ENCODE measurements at regions not wholly inside any gene's neighbourhood (a gene's known extent, or its start where the extent isn't known, plus 50 kb on each side); places are given as distances from the start of the nearest gene placed in this dataset.

DNA sequence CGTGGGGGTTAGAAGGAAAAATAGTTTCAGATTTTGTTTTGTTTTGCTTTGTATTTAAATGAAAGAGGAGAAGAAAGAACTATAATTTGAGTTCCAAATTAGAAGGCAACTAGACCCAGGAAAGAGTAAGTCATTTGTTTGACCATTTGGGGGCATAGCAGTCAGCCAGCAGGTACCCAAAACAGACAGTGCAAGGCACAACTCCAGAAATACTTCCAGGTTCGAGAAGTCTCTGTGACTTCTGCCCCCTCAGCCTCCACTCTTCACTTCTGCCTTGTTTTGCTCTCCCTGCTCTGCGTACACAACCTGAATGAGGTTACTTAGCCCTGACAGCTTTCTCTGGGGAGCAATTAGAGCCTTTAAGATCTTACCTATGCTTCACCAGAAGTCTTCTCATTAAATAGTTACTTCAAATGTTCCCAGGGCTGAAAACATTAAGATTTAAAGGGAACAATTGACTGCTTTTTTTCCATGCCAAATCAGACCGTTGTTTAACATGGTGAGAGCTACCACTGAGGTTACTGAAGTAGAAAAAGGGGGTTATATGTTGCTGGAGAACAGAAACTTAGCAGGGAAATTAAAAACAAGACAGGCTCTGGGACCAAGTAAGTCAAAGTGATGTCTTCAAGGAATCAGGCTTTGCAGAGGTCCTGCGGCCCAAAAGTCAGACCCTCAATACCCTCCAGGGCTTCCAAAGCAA, 216.9 kb downstream of the BCL11A start:
- Histone ChIP-seq H3K4me1 (ENCODE audit: insufficient read depth) (no peaks in the 10 kb centered on the region), H3K9me3 (ENCODE audit: low read depth) (no peaks in the 10 kb centered on the region), H3K9me2 (ENCODE audit: insufficient read depth) (no peaks in the 10 kb centered on the region), H3F3A (ENCODE audit: insufficient read depth) (no peaks in the 10 kb centered on the region), H2AFZ (no peak overlapping the region), H3K4me3 (no peak overlapping the region), H4K20me1 (ENCODE audit: insufficient read depth) (no peaks in the 10 kb centered on the region), H3K27me3 (replicated peaks; ENCODE audit: insufficient read depth) (no peaks in the 10 kb centered on the region), H3K9ac (no peak overlapping the region), H3K4me2 (ENCODE audit: unreplicated experiment) (no peak overlapping the region), H3K27ac (no peak overlapping the region), H3K36me3 (ENCODE audit: low read depth) (no peaks in the 10 kb centered on the region), H3K79me2 (ENCODE audit: insufficient read depth) (no peaks in the 10 kb centered on the region)
- DNase-seq = no peak
- WGBS, 2 experiments (ENCODE audit: low coverage in 1 of 2, low lambda C conversion rate in 2 of 2, missing lambda C conversion rate in 2 of 2) = 58% methylated on average over 5 of the region's 5 CpGs
- no peak for TF ChIP-seq EZH2 (IDR thresholded peaks at IDR 0.05; ENCODE audit: insufficient read depth, poor library complexity, severe bottlenecking)
- no peak for TF ChIP-seq EZH2phosphoT487 (IDR thresholded peaks at IDR 0.05; ENCODE audit: insufficient read depth, low read depth)
- in situ Hi-C loops (cut with MboI) = no loop called here

DNA sequence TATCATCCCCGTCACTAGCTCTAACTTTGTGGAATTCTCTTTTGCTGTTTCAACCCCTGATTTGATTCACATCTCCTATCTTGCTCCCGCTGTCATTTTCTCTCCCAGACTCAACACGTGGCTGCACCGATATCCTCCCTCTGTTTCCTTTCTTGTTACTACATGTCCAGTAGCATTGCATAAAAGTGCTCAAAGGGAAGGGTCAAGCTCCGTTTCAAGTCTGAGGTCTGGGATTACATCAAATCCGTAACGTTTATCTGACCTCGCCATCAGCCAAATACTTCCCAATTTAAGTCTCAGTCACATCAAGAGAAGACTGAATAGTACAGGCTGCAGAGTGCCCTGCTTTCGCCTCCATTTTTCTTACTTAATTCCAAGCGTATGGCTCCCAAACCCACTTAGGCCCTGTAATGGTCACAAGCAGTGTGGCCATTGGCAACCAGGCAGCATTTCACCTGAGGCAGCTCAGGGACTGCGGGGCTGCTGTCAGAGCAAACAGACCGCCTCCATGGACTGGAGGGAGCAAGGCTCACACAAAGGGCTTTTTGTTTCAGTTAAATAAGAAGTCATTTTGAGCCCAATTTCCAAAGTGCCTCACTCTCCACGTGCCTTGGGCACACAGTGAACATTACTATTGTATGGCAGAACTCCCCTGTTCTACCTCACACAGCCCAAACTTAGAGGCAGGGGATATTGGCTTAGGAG, 217.8 kb downstream of the BCL11A start:
- H3K79me2 ChIP-seq (ENCODE audit: insufficient read depth) = no peaks in the 10 kb centered on the region
- in situ Hi-C loops (cut with MboI) = no loop called here
- no peaks in the 10 kb centered on the region for H3K9me3 ChIP-seq (ENCODE audit: low read depth)
- no peak overlapping the region for H3K27ac ChIP-seq
- no peak overlapping the region for H3K4me3 ChIP-seq
- no peak for DNase-seq
- no peaks in the 10 kb centered on the region for H3K36me3 ChIP-seq (ENCODE audit: low read depth)
- H2AFZ ChIP-seq = no peak overlapping the region
- H3F3A ChIP-seq (ENCODE audit: insufficient read depth) = no peaks in the 10 kb centered on the region
- no peaks in the 10 kb centered on the region for H3K9me2 ChIP-seq (ENCODE audit: insufficient read depth)
- no peak for TF ChIP-seq EZH2 (IDR thresholded peaks at IDR 0.05; ENCODE audit: insufficient read depth, poor library complexity, severe bottlenecking)
- TF ChIP-seq EZH2phosphoT487 (IDR thresholded peaks at IDR 0.05; ENCODE audit: insufficient read depth, low read depth) = no peak
- 65 to 69% methylated on average over 13 of the region's 13 CpGs for WGBS, 2 experiments (ENCODE audit: low coverage in 1 of 2, low lambda C conversion rate in 2 of 2, missing lambda C conversion rate in 2 of 2)
- H3K9ac ChIP-seq = no peak overlapping the region
- no peaks in the 10 kb centered on the region for H3K27me3 ChIP-seq (replicated peaks; ENCODE audit: insufficient read depth)
- H3K4me2 ChIP-seq (ENCODE audit: unreplicated experiment) = no peak overlapping the region
- H3K4me1 ChIP-seq (ENCODE audit: insufficient read depth) = no peaks in the 10 kb centered on the region
- no peaks in the 10 kb centered on the region for H4K20me1 ChIP-seq (ENCODE audit: insufficient read depth)

DNA sequence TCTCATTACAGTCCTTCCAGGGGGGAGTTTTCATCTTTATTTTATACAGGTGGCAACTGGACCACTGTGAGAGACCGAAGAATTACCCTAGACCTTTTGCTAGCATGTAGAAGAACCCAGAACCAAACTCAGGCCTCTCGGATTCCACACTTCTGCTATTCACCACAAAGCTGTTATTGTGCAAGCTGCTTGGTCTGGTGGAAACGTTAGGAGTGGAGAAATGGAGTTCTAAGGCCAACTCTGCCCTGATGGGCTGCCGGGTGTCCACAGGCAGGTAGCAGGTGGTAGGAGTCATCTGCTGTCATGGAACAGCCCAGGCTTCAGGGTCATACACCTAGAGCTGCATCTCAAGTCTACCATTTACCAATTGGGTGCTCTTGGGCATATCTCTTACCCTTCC, 218.8 kb downstream of the BCL11A start:
- Histone ChIP-seq H4K20me1 (ENCODE audit: insufficient read depth) (no peaks in the 10 kb centered on the region), H3K9ac (no peak overlapping the region)
- WGBS, 2 experiments (ENCODE audit: low coverage in 1 of 2, low lambda C conversion rate in 2 of 2, missing lambda C conversion rate in 2 of 2) = 64 to 76% methylated on average over 4 of the region's 4 CpGs

DNA sequence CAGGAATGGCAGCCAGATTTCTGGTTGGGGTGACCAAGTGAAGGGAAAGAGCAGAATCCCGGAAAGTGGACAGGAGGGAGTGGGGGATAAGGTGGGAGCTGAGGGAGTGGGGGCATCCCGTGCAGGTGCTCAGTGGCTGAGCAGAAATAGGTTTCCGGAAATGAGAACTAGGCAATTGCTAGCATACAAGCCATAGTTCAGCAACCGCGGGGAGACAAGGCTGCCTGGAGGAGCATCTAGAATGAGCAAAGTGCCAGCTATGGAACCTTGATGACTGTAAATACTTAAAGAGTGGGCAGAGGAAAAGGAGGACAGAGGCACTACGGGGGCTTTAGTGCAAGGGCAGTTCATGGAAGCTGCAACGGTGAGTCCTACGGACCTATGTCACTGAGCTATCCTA, 220.2 kb downstream of the BCL11A start:
- 78 to 80% methylated on average over 7 to 8 of the region's 8 CpGs for WGBS, 2 experiments (ENCODE audit: low coverage in 1 of 2, low lambda C conversion rate in 2 of 2, missing lambda C conversion rate in 2 of 2)
- Histone ChIP-seq H3K27me3 (replicated peaks; ENCODE audit: insufficient read depth) (peaks cover 11% of the 10 kb centered on the region; the same call in 1 of the 2 replicates), H3K79me2 (ENCODE audit: insufficient read depth) (no peaks in the 10 kb centered on the region), H3K4me1 (ENCODE audit: insufficient read depth) (no peaks in the 10 kb centered on the region), H4K20me1 (ENCODE audit: insufficient read depth) (no peaks in the 10 kb centered on the region), H3K27ac (no peak overlapping the region), H3K36me3 (ENCODE audit: low read depth) (no peaks in the 10 kb centered on the region), H3K9me3 (ENCODE audit: low read depth) (no peaks in the 10 kb centered on the region), H3F3A (ENCODE audit: insufficient read depth) (no peaks in the 10 kb centered on the region), H3K4me3 (no peak overlapping the region), H3K9ac (no peak overlapping the region), H2AFZ (no peak overlapping the region), H3K4me2 (ENCODE audit: unreplicated experiment) (no peak overlapping the region), H3K9me2 (ENCODE audit: insufficient read depth) (no peaks in the 10 kb centered on the region; the same call in 1 of the 2 replicates)
- TF ChIP-seq EZH2phosphoT487 (IDR thresholded peaks at IDR 0.05; ENCODE audit: insufficient read depth, low read depth) (no peak), EZH2 (IDR thresholded peaks at IDR 0.05; ENCODE audit: insufficient read depth, poor library complexity, severe bottlenecking) (no peak)
- in situ Hi-C loops (cut with MboI) = no loop called here
- no peak for DNase-seq

More for the DNA sequence above, 218.8 kb downstream of the BCL11A start:
- Histone ChIP-seq H3K27ac (no peak overlapping the region), H3K36me3 (ENCODE audit: low read depth) (no peaks in the 10 kb centered on the region), H2AFZ (no peak overlapping the region), H3K9me2 (ENCODE audit: insufficient read depth) (no peaks in the 10 kb centered on the region), H3F3A (ENCODE audit: insufficient read depth) (no peaks in the 10 kb centered on the region), H3K27me3 (replicated peaks; ENCODE audit: insufficient read depth) (peaks cover 6% of the 10 kb centered on the region; the same call in 1 of the 2 replicates), H3K79me2 (ENCODE audit: insufficient read depth) (no peaks in the 10 kb centered on the region), H3K4me2 (ENCODE audit: unreplicated experiment) (no peak overlapping the region), H3K9me3 (ENCODE audit: low read depth) (no peaks in the 10 kb centered on the region), H3K4me1 (ENCODE audit: insufficient read depth) (no peaks in the 10 kb centered on the region), H3K4me3 (no peak overlapping the region)
- in situ Hi-C loops (cut with MboI) = no loop called here
- no peak for DNase-seq
- no peak for TF ChIP-seq EZH2 (IDR thresholded peaks at IDR 0.05; ENCODE audit: insufficient read depth, poor library complexity, severe bottlenecking)
- TF ChIP-seq EZH2phosphoT487 (IDR thresholded peaks at IDR 0.05; ENCODE audit: insufficient read depth, low read depth) = no peak

All from GM23248 (cell line).